ENCODE measurements at regions not wholly inside any gene's neighbourhood (a gene's known extent, or its start where the extent isn't known, plus 50 kb on each side); places are given as distances from the start of the nearest gene placed in this dataset.

DNA sequence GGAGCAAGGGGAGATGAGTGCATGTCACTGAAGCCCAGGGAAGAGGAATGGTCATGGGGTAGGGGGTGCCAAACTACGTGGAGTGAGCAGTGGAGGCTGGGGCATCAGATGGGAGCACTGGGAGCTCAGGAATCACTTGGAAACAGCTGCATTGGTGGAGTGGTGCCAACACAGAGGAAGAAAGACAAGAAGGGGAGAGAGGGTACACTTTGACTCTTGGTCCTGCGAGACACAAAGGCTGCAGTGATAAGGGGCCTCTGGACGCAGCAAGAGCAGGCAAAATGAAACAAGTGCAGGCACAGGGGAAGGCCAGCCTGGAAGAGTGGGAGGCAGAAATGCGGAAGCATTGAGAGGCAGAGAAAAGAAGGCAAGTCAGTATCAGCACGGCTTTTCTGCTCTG is 134.7 kb upstream of the SMIM21 start (continued):
- TF ChIP-seq ZNF12 (CRISPR knock-in tag; IDR thresholded peaks at IDR 0.05) (no peak), ADNP (tag; IDR thresholded peaks at IDR 0.05) (no peak), PML (IDR thresholded peaks at IDR 0.05; ENCODE audit: low read length) (no peak), HNRNPUL1 (IDR thresholded peaks at IDR 0.05; ENCODE audit: low read length) (no peak), GATAD2A (IDR thresholded peaks at IDR 0.05) (no peak), ZNF785 (CRISPR knock-in tag; IDR thresholded peaks at IDR 0.05) (no peak)

DNA sequence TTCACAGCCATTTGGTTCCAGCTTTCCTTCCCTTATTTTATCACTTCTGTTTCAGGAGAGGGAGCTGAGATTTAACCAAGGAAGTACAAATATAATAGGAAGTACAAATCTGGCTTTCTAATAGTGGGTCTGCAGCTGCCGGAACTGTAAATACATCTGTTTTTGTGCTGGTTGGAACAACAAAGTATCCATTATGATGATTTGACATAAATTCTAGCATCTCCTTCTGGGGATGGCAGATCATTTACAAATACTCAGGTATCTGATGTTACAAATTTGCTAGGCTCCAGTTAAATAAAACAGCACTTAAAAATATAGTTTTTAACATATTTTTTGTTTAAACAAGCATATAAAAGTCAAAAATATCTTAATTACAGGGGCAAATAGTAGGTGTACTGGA is 131.3 kb upstream of the SMIM21 start:
- Histone ChIP-seq H3K9me3 (replicated peaks; ENCODE audit: control insufficient read depth, insufficient read depth, low read depth, low read length) (no peaks in the 10 kb centered on the region), H2AFZ (ENCODE audit: low read depth, low read length) (no peak overlapping the region), H4K20me1 (replicated peaks; ENCODE audit: control insufficient read depth, insufficient read depth, low read length) (no peaks in the 10 kb centered on the region), H3K9me1 (ENCODE audit: control insufficient read depth, insufficient read depth, low read length) (no peaks in the 10 kb centered on the region), H3K79me2 (ENCODE audit: control insufficient read depth, insufficient read depth, low read length) (no peaks in the 10 kb centered on the region), H3K27me3 (ENCODE audit: control insufficient read depth in 2 of 2, insufficient read depth in 2 of 2, low read length in 2 of 2) (no peaks in the 10 kb centered on the region; a peak in 1 of 5 replicates), H3K27ac (ENCODE audit: extremely low read depth, low read depth, low read length) (no peak overlapping the region), H3K9ac (ENCODE audit: insufficient read depth in 1 of 2, low read depth in 2 of 2, low read length in 2 of 2) (no peak overlapping the region), H3K36me3 (ENCODE audit: control insufficient read depth, insufficient read depth, low read length) (no peaks in the 10 kb centered on the region), H3K4me2 (ENCODE audit: insufficient read depth, low read length) (no peak overlapping the region), H3K4me1 (replicated peaks in 1 of 2; ENCODE audit: control insufficient read depth in 2 of 2, insufficient read depth in 2 of 2, low read length in 2 of 2) (no peaks in the 10 kb centered on the region), H3K4me3 (no peak overlapping the region)
- FAIRE-seq: no peak
- no peak for DNase-seq (ENCODE audit: extremely low read depth in 1 of 4, low spot score in 3 of 4)
- intact Hi-C loops (cut with micrococcal nuclease) (no loop called here), in situ Hi-C loops (cut with MboI) (no loop called here)
- 0% methylated on average over 1 of the region's 1 CpG for WGBS (ENCODE audit: insufficient coverage, low coverage, missing lambda C conversion rate)
- BruUV-seq (replicated peaks): no TSS peak
- ChIA-PET POLR2A (no interaction called here), CTCF (ENCODE audit: low intra/inter-chr PET ratio) (no interaction called here)
- no peak for ATAC-seq
- no peak for TF ChIP-seq MEIS2 (IDR thresholded peaks at IDR 0.05; ENCODE audit: partially characterized antibody)
- TF ChIP-seq, protein P1, sequence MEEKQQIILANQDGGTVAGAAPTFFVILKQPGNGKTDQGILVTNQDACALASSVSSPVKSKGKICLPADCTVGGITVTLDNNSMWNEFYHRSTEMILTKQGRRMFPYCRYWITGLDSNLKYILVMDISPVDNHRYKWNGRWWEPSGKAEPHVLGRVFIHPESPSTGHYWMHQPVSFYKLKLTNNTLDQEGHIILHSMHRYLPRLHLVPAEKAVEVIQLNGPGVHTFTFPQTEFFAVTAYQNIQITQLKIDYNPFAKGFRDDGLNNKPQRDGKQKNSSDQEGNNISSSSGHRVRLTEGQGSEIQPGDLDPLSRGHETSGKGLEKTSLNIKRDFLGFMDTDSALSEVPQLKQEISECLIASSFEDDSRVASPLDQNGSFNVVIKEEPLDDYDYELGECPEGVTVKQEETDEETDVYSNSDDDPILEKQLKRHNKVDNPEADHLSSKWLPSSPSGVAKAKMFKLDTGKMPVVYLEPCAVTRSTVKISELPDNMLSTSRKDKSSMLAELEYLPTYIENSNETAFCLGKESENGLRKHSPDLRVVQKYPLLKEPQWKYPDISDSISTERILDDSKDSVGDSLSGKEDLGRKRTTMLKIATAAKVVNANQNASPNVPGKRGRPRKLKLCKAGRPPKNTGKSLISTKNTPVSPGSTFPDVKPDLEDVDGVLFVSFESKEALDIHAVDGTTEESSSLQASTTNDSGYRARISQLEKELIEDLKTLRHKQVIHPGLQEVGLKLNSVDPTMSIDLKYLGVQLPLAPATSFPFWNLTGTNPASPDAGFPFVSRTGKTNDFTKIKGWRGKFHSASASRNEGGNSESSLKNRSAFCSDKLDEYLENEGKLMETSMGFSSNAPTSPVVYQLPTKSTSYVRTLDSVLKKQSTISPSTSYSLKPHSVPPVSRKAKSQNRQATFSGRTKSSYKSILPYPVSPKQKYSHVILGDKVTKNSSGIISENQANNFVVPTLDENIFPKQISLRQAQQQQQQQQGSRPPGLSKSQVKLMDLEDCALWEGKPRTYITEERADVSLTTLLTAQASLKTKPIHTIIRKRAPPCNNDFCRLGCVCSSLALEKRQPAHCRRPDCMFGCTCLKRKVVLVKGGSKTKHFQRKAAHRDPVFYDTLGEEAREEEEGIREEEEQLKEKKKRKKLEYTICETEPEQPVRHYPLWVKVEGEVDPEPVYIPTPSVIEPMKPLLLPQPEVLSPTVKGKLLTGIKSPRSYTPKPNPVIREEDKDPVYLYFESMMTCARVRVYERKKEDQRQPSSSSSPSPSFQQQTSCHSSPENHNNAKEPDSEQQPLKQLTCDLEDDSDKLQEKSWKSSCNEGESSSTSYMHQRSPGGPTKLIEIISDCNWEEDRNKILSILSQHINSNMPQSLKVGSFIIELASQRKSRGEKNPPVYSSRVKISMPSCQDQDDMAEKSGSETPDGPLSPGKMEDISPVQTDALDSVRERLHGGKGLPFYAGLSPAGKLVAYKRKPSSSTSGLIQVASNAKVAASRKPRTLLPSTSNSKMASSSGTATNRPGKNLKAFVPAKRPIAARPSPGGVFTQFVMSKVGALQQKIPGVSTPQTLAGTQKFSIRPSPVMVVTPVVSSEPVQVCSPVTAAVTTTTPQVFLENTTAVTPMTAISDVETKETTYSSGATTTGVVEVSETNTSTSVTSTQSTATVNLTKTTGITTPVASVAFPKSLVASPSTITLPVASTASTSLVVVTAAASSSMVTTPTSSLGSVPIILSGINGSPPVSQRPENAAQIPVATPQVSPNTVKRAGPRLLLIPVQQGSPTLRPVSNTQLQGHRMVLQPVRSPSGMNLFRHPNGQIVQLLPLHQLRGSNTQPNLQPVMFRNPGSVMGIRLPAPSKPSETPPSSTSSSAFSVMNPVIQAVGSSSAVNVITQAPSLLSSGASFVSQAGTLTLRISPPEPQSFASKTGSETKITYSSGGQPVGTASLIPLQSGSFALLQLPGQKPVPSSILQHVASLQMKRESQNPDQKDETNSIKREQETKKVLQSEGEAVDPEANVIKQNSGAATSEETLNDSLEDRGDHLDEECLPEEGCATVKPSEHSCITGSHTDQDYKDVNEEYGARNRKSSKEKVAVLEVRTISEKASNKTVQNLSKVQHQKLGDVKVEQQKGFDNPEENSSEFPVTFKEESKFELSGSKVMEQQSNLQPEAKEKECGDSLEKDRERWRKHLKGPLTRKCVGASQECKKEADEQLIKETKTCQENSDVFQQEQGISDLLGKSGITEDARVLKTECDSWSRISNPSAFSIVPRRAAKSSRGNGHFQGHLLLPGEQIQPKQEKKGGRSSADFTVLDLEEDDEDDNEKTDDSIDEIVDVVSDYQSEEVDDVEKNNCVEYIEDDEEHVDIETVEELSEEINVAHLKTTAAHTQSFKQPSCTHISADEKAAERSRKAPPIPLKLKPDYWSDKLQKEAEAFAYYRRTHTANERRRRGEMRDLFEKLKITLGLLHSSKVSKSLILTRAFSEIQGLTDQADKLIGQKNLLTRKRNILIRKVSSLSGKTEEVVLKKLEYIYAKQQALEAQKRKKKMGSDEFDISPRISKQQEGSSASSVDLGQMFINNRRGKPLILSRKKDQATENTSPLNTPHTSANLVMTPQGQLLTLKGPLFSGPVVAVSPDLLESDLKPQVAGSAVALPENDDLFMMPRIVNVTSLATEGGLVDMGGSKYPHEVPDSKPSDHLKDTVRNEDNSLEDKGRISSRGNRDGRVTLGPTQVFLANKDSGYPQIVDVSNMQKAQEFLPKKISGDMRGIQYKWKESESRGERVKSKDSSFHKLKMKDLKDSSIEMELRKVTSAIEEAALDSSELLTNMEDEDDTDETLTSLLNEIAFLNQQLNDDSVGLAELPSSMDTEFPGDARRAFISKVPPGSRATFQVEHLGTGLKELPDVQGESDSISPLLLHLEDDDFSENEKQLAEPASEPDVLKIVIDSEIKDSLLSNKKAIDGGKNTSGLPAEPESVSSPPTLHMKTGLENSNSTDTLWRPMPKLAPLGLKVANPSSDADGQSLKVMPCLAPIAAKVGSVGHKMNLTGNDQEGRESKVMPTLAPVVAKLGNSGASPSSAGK (IDR thresholded peaks at IDR 0.05): no peak

All from K562 (cell line).